SK-N-SH (cell line): ENCODE measurements at regions not wholly inside any gene's neighbourhood (a gene's known extent, or its start where the extent isn't known, plus 50 kb on each side); places are given as distances from the start of the nearest gene placed in this dataset.

Experiments used
- CTCF ChIA-PET: fragments of 300-600, 350-600 bp; formaldehyde crosslinking; extraction: SDS; loops from one replicate; lab custom pipeline; 2021; lab: Yijun Ruan, JAX
- POLR2A ChIA-PET: fragments of 350-600 bp; sonication (Branson Sonifier 250); formaldehyde crosslinking; extraction: SDS; loops from one replicate; lab custom pipeline; 2020; ENCODE audit warnings: antibody characterized with exemption, inconsistent platforms; lab: Yijun Ruan, JAX
- DNase-seq: peaks from one replicate; pipeline ENCODE4 v3.0.0; 2012
- H2AFZ ChIP-seq: fragments of 200-600 bp; sonication (generic); 2 replicates; pipeline ENCODE4 v1.8.1; 2016; ENCODE audit warnings: antibody characterized with exemption, mild to moderate bottlenecking, low read depth
- H3F3A ChIP-seq: fragments of 200-600 bp; sonication (generic); replicated peaks from 2 replicates; pipeline ENCODE3; 2016; ENCODE audit warnings: antibody characterized with exemption, mild to moderate bottlenecking; ENCODE audit not compliant: insufficient read depth
- H3K27ac ChIP-seq, 2 experiments: fragments of 200-500 bp in 1 of 2; fragments of 200-600 bp in 1 of 2; sonication (Bioruptor generic) in 1 of 2; sonication (generic), shearing (Covaris generic) in 1 of 2; 2 replicates each; pipeline versions ENCODE4 v1.5.1 to v1.6.1; 2014 to 2016; ENCODE audit warnings: low read depth in 2 of 2, inconsistent platforms in 1 of 2, low read length in 1 of 2, mild to moderate bottlenecking in 1 of 2, mixed read lengths in 1 of 2
- H3K27me3 ChIP-seq: fragments of 200-600 bp; sonication (generic), shearing (Covaris generic); 2 replicates; pipeline ENCODE4 v1.6.1; 2016; ENCODE audit warnings: mixed run types; ENCODE audit not compliant: insufficient read depth
- H3K36me3 ChIP-seq, 2 experiments: fragments of 200-500 bp in 1 of 2; fragments of 200-600 bp in 1 of 2; sonication (Bioruptor generic) in 1 of 2; sonication (generic) in 1 of 2; replicated peaks in 1 of 2; 2 replicates each; pipeline versions ENCODE3 to v1.5.1; 2014 to 2016; ENCODE audit warnings: low read length in 1 of 2, mild to moderate bottlenecking in 1 of 2; ENCODE audit not compliant: insufficient read depth in 2 of 2, control insufficient read depth in 1 of 2
- H3K4me1 ChIP-seq, 2 experiments: fragments of 200-500 bp in 1 of 2; fragments of 200-600 bp in 1 of 2; sonication (Bioruptor generic) in 1 of 2; sonication (generic), shearing (Covaris generic) in 1 of 2; 2 replicates each; pipeline versions ENCODE4 v1.5.1 to v1.6.1; 2014 to 2016; ENCODE audit warnings: low read depth in 1 of 2, low read length in 1 of 2, mixed run types in 1 of 2; ENCODE audit not compliant: insufficient read depth in 2 of 2, control insufficient read depth in 1 of 2
- H3K4me2 ChIP-seq: fragments of 200-600 bp; sonication (generic), shearing (Covaris generic); 2 replicates; pipeline ENCODE4 v1.6.1; 2017; ENCODE audit warnings: mixed run types
- H3K4me3 ChIP-seq, 2 experiments: fragments of 200-500 bp in 1 of 2; fragments of 200-600 bp in 1 of 2; sonication (Bioruptor generic) in 1 of 2; sonication (generic), shearing (Covaris generic) in 1 of 2; 2 replicates each; pipeline versions ENCODE4 v1.5.1 to v1.8.1; 2014 to 2016; ENCODE audit warnings: low read depth in 2 of 2, inconsistent platforms in 1 of 2, low read length in 1 of 2, mild to moderate bottlenecking in 1 of 2, mixed read lengths in 1 of 2, moderate library complexity in 1 of 2
- H3K79me2 ChIP-seq: fragments of 200-600 bp; sonication (generic); 2 replicates; pipeline ENCODE4 v1.8.1; 2017; ENCODE audit warnings: mild to moderate bottlenecking; ENCODE audit not compliant: insufficient read depth
- H3K9ac ChIP-seq: fragments of 200-600 bp; sonication (generic); 2 replicates; pipeline ENCODE4 v1.6.1; 2017; ENCODE audit warnings: mixed run types
- H3K9me2 ChIP-seq: fragments of 200-600 bp; sonication (generic); 2 replicates; pipeline ENCODE4 v1.6.1; 2017; ENCODE audit warnings: mixed run types
- H3K9me3 ChIP-seq: fragments of 200-600 bp; sonication (generic); 2 replicates; pipeline ENCODE4 v1.6.1; 2017; ENCODE audit warnings: mixed run types, mild to moderate bottlenecking, moderate library complexity
- H4K20me1 ChIP-seq: fragments of 200-600 bp; sonication (generic); 2 replicates; pipeline ENCODE4 v1.6.1; 2017; ENCODE audit warnings: mild to moderate bottlenecking, mixed run types; ENCODE audit not compliant: insufficient read depth
- CHD2 ChIP-seq: fragments of 150-350 bp; IDR thresholded peaks from 2 replicates; pipeline ENCODE4 v1.6.1; 2018; ENCODE audit warnings: low read length; ENCODE audit not compliant: partially characterized antibody
- ELF1 ChIP-seq: IDR thresholded peaks from 2 replicates; pipeline ENCODE4 v1.4.0; 2012
- EP300 ChIP-seq, 2 experiments: IDR thresholded peaks; 2 replicates each; pipeline versions ENCODE4 v1.4.0 to v1.6.1; 2012; ENCODE audit warnings: borderline replicate concordance in 1 of 2, low read depth in 1 of 2, low read length in 1 of 2
- FOXJ3 ChIP-seq: sonication (generic); formaldehyde crosslinking; IDR thresholded peaks from 2 replicates; pipeline ENCODE4 v1.5.1; 2020; ENCODE audit warnings: mild to moderate bottlenecking, missing genetic modification reagents
- FOXM1 ChIP-seq: IDR thresholded peaks from 2 replicates; pipeline ENCODE4 v1.4.0; 2012; ENCODE audit warnings: low read depth, mild to moderate bottlenecking
- GATA2 ChIP-seq: sonication (generic); formaldehyde crosslinking; IDR thresholded peaks from 2 replicates; pipeline ENCODE4 v1.5.0; 2020; ENCODE audit warnings: mild to moderate bottlenecking, missing genetic modification reagents
- MEF2A ChIP-seq: IDR thresholded peaks from 2 replicates; pipeline ENCODE4 v1.4.0; 2012; ENCODE audit warnings: low read depth, borderline replicate concordance
- NFIC ChIP-seq: IDR thresholded peaks from 2 replicates; pipeline ENCODE4 v1.4.0; 2012; ENCODE audit warnings: borderline replicate concordance
- PBX3 ChIP-seq: IDR thresholded peaks from 2 replicates; pipeline ENCODE4; 2012
- RFX5 ChIP-seq: IDR thresholded peaks from 2 replicates; pipeline ENCODE4 v1.6.1; 2012; ENCODE audit warnings: mild to moderate bottlenecking, improper control_type of control experiment, low read length
- YY1 ChIP-seq: IDR thresholded peaks from 2 replicates; pipeline ENCODE4 v1.4.0; 2012; ENCODE audit warnings: low read depth, mild to moderate bottlenecking
- WGBS: methylation state at CpG from one replicate; pipeline ENCODE4 v1.1.6; 2017; ENCODE audit warnings: low lambda C conversion rate; 5-methylcytosine and 5-hydroxymethylcytosine counted together

- TF ChIP-seq GATA2 (no peak), PBX3 (no peak), FOXJ3 (CRISPR knock-in tag) (no peak), YY1 (no peak)
These were observed 884.2 kb downstream of the GLUD2 start (continued) for GRCh38 chrX:121931567-121931966.

DNA sequence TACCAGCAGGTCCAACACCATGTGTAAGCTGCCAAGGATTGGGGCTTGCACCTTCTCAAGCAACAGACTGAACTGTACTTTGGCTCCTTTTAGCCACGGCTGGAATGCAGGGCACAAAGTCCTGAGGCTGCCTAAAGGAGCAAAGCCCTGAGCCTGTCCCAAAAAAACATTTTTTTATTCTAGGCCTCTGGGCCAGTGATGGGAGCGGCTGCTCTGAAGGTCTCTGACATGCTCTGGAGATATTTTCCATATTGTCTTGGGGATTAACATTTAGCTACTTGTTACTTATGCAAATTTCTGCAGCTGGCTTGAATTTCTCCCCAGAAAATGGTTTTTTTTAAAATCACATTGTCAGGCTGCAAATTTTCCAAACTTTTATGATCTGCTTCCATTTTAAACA is 885.3 kb downstream of the GLUD2 start:
- Histone ChIP-seq H2AFZ (no peak overlapping the region), H3K27ac (no peak overlapping the region), H4K20me1 (no peaks in the 10 kb centered on the region), H3K9ac (no peak overlapping the region), H3F3A (no peaks in the 10 kb centered on the region), H3K9me3 (no peaks in the 10 kb centered on the region), H3K9me2 (no peaks in the 10 kb centered on the region), H3K27me3 (no peaks in the 10 kb centered on the region)
- TF ChIP-seq NFIC (no peak), ELF1 (no peak), FOXJ3 (CRISPR knock-in tag) (no peak), EP300 (IDR thresholded peaks at IDR 0.05; ENCODE audit: borderline replicate concordance in 1 of 2, low read depth in 1 of 2, low read length in 1 of 2) (no peak), FOXM1 (no peak)
- TF ChIP-seq, all 33 proteins: peak for 0
- H3K4me2 ChIP-seq, result no peak overlapping the region
- DNase-seq, result no peak
- H3K79me2 ChIP-seq, result no peaks in the 10 kb centered on the region
- WGBS, result 11% methylated on average over 1 of the region's 2 CpGs
- no peaks in the 10 kb centered on the region for H3K4me1 ChIP-seq
- H3K4me3 ChIP-seq, result no peak overlapping the region
- POLR2A ChIA-PET, result no interaction called here
- CTCF ChIA-PET, result no interaction called here
- no peaks in the 10 kb centered on the region for H3K36me3 ChIP-seq

GRCh38 chrX:121949041-121949760 is 901.8 kb downstream of the GLUD2 start:
- TF ChIP-seq RFX5, result no peak
- TF ChIP-seq CHD2, result no peak
- TF ChIP-seq MEF2A, result no peak
- no peak for TF ChIP-seq FOXM1
- Histone ChIP-seq H3K9me2 (no peaks in the 10 kb centered on the region; the same call in 1 of the 2 replicates), H3F3A (no peaks in the 10 kb centered on the region), H3K4me3 (no peak overlapping the region), H3K4me1 (no peaks in the 10 kb centered on the region), H4K20me1 (no peaks in the 10 kb centered on the region), H3K9ac (no peak overlapping the region), H3K4me2 (no peak overlapping the region), H3K36me3 (no peaks in the 10 kb centered on the region), H3K79me2 (no peaks in the 10 kb centered on the region), H2AFZ (no peak overlapping the region), H3K27ac (no peak overlapping the region), H3K9me3 (no peaks in the 10 kb centered on the region), H3K27me3 (no peaks in the 10 kb centered on the region)
- no peak for DNase-seq
- POLR2A ChIA-PET, result no interaction called here
- WGBS, result 26% methylated on average over 6 of the region's 7 CpGs
- CTCF ChIA-PET, result interaction anchor here (0.6 to 0.8 kb wide), 2 partner anchors 36 to 71 kb away, joined by 3 read pairs; no protein-coding TSS in a partner anchor
